Progenitor cell of endocrine pancreas (in vitro differentiated cells): ENCODE measurements at regions not wholly inside any gene's neighbourhood (a gene's known extent, or its start where the extent isn't known, plus 50 kb on each side); places are given as distances from the start of the nearest gene placed in this dataset.
"Not testable (repeated sequence)": the region's sequence is repeated elsewhere in the genome, so short reads cannot be mapped to it uniquely, and the experiment has no call there.

ENCODE experiments used
- DNase-seq: peaks from one replicate; pipeline ENCODE4 v3.0.0; 2021; ENCODE audit warnings: low spot score; ENCODE audit not compliant: unreplicated experiment
- H3K27ac Mint-ChIP-seq: 2 replicates; pipeline ENCODE4 v1.8.0; 2021; ENCODE audit warnings: mild to moderate bottlenecking, moderate library complexity, mixed read lengths
- H3K27me3 Mint-ChIP-seq: 2 replicates; pipeline ENCODE4 v1.8.0; 2021; ENCODE audit warnings: mixed read lengths
- H3K36me3 Mint-ChIP-seq: 2 replicates; pipeline ENCODE4 v1.8.0; 2022; ENCODE audit warnings: mixed read lengths; ENCODE audit not compliant: insufficient read depth
- H3K4me1 Mint-ChIP-seq: 2 replicates; pipeline ENCODE4 v1.8.0; 2021; ENCODE audit warnings: low read depth, mixed read lengths
- H3K4me3 Mint-ChIP-seq: 2 replicates; pipeline ENCODE4 v1.8.0; 2021; ENCODE audit warnings: low read depth, mild to moderate bottlenecking, moderate library complexity, mixed read lengths
- H3K9me3 Mint-ChIP-seq: 2 replicates; pipeline ENCODE4 v1.8.0; 2021; ENCODE audit warnings: low read depth, mixed read lengths
- TF ChIP-seq, protein P1 (sequence below): fragments of 200-600 bp; sonication (generic); IDR thresholded peaks from one replicate; pipeline ENCODE4 v1.5.0; 2021; ENCODE audit warnings: antibody characterized with exemption, mild to moderate bottlenecking; ENCODE audit not compliant: unreplicated experiment

DNA sequence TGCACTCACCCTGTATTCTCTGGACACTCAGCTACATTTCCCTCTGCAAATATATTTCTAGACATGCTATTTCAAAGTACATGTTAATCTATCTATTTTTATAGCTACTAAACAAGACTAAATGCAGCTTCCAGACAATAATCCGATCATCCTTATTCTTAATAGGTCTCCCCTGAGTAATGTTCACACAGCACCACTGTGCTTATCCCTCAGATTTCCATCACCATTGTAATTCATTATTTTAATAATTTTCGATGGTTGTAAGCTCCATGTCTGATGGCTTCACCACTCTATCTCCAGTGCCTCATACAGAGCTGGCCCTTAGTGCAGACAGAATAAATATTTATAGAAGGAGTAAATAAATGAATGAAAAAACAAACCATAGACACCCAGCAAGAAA lies 117.5 kb downstream of the ANXA2 start:
- Mint-ChIP-seq H3K4me3 (no peak overlapping the region), H3K36me3 (no peaks in the 10 kb centered on the region), H3K4me1 (no peaks in the 10 kb centered on the region), H3K27ac (no peak overlapping the region), H3K27me3 (peaks cover 10% of the 10 kb centered on the region), H3K9me3 (peaks cover 8% of the 10 kb centered on the region)
- DNase-seq, result no peak
- TF ChIP-seq, protein P1, sequence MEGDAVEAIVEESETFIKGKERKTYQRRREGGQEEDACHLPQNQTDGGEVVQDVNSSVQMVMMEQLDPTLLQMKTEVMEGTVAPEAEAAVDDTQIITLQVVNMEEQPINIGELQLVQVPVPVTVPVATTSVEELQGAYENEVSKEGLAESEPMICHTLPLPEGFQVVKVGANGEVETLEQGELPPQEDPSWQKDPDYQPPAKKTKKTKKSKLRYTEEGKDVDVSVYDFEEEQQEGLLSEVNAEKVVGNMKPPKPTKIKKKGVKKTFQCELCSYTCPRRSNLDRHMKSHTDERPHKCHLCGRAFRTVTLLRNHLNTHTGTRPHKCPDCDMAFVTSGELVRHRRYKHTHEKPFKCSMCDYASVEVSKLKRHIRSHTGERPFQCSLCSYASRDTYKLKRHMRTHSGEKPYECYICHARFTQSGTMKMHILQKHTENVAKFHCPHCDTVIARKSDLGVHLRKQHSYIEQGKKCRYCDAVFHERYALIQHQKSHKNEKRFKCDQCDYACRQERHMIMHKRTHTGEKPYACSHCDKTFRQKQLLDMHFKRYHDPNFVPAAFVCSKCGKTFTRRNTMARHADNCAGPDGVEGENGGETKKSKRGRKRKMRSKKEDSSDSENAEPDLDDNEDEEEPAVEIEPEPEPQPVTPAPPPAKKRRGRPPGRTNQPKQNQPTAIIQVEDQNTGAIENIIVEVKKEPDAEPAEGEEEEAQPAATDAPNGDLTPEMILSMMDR, result no peak

DNA sequence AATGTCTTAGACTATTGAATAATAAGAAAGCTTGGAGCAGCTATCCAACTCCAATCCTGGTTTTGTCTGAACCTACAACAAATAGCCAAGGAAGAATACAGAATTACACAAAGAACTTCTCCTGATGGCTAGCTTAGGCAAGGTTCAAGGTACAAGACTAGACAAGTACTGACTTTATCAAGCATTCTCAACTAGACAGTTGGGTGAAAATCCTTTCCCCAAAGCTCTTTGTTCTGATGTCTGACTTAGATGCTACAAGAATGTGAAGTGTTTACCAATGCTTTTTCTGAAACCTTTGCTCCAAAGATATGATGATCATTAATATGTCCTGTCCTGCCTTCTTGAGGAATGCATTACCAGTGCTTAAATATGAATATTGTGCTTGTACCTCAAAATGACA lies 113.8 kb downstream of the ANXA2 start:
- Mint-ChIP-seq H3K4me3 (no peak overlapping the region), H3K36me3 (no peaks in the 10 kb centered on the region), H3K4me1 (no peaks in the 10 kb centered on the region), H3K27ac (no peak overlapping the region), H3K27me3 (peaks cover 4% of the 10 kb centered on the region), H3K9me3 (no peaks in the 10 kb centered on the region)
- TF ChIP-seq, protein P1, result no peak
- DNase-seq, result no peak

DNA sequence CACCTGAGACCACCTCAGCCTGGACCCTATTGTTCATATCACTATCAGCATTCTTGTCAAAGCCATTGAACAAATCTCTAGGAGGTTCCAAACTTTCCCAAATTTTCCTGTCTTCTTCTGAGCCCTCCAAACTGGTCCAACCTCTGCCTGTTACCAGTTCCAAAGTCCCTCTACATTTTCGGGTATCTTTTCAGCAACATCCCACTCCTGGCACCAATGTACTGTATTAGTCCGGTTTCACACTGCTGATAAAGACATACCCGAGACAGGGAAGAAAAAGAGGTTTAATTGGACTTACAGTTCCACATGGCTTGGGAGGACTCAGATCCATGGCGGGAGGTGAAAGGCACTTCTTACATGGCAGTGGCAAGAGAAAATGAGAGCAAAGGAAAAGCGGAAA lies 101.9 kb downstream of the ANXA2 start:
- not testable (repeated sequence) for H3K27me3 Mint-ChIP-seq, H3K4me1 Mint-ChIP-seq, DNase-seq, H3K36me3 Mint-ChIP-seq, H3K27ac Mint-ChIP-seq, H3K4me3 Mint-ChIP-seq
- peaks cover 13% of the 10 kb centered on the region for H3K9me3 Mint-ChIP-seq

DNA sequence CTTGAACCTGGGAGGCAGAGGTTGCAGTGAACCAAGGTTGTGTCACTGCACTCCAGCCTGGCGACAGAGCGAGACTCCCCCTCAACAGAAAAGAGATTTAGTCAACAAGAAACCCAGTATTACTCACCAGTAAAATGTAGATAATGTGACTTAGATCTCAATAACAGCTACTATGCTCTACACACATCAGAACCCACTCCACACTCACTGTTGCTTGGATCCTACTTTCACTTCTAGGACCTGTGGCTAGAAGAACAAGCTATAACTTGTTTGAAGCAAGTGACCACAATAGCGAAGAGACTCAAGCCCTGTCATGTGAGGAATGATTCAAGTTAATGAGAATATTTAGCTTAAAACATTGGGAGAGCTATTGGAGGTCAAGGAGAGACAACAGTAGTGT lies 100.7 kb downstream of the ANXA2 start:
- no peak for DNase-seq
- no peak overlapping the region for H3K4me3 Mint-ChIP-seq
- no peaks in the 10 kb centered on the region for H3K4me1 Mint-ChIP-seq
- TF ChIP-seq, protein P1, result no peak
- no peaks in the 10 kb centered on the region for H3K36me3 Mint-ChIP-seq
- H3K9me3 Mint-ChIP-seq, result peaks cover 13% of the 10 kb centered on the region
- H3K27ac Mint-ChIP-seq, result no peak overlapping the region
- H3K27me3 Mint-ChIP-seq, result peaks cover 5% of the 10 kb centered on the region
